GM12878 (cell line): ENCODE measurements at regions not wholly inside any gene's neighbourhood (a gene's known extent, or its start where the extent isn't known, plus 50 kb on each side); places are given as distances from the start of the nearest gene placed in this dataset. TPM values are rescaled to one million over a fixed set of nuclear protein-coding genes. Genes with fewer than 3 reads are reported as not detected.

Experiments
- CREB1 ChIP-seq: IDR thresholded peaks from 2 replicates; pipeline ENCODE4 v1.6.1; 2012; ENCODE audit warnings: low read depth, mild to moderate bottlenecking, inconsistent platforms
- NR2F1 ChIP-seq: fragments of 450-650 bp; conservative IDR thresholded peaks from 2 replicates; pipeline ENCODE4 v1.6.1; 2017; ENCODE audit warnings: mild to moderate bottlenecking
- small RNA-seq: library from RNA; depleted of rRNA; stranded (forward); fragments of <200 nt; gene quantifications from one replicate; pipeline ENCODE3, GENCODE V24; 2014
- TF ChIP-seq, protein P1 (sequence below): fragments of 450-650 bp; IDR thresholded peaks from 2 replicates; pipeline ENCODE4 v1.6.1; 2016; ENCODE audit warnings: mild to moderate bottlenecking

DNA sequence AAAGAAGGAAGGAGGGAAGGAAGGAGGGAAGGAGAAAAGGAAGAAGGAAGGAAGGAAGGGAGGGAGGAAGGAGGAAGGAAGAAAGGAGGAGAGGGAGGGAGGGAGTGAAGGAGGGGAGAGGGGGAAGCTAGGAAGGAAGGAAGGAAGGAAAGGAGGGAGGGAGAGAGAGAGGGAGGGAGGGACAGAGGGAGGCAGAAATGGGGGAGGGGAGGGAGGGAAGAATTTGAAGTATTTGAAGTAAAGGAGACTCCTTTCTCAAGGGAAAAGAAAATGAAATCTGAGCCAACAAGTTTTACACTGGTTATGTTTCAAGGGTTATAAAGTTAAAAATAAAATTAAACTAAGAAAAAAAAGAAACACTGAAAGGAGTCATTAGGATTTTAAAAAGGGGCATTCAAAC is 431.4 kb downstream of the BRINP3 start (continued):
- TF ChIP-seq, protein P1, sequence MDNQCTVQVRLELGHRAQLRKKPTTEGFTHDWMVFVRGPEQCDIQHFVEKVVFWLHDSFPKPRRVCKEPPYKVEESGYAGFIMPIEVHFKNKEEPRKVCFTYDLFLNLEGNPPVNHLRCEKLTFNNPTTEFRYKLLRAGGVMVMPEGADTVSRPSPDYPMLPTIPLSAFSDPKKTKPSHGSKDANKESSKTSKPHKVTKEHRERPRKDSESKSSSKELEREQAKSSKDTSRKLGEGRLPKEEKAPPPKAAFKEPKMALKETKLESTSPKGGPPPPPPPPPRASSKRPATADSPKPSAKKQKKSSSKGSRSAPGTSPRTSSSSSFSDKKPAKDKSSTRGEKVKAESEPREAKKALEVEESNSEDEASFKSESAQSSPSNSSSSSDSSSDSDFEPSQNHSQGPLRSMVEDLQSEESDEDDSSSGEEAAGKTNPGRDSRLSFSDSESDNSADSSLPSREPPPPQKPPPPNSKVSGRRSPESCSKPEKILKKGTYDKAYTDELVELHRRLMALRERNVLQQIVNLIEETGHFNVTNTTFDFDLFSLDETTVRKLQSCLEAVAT, result no peak
- TF ChIP-seq NR2F1 (no peak), CREB1 (no peak)

Small RNA genes in the stretch of these regions (small RNA-seq; reads per million reads assigned to genes)
- gene AL136372.1 (not detected), gene AL357559.1 (not detected), gene AL391813.1 (not detected), gene RNA5SP73 (not detected)
